IPS-20b (cell line): ENCODE measurements at regions not wholly inside any gene's neighbourhood (a gene's known extent, or its start where the extent isn't known, plus 50 kb on each side); places are given as distances from the start of the nearest gene placed in this dataset.

Experiments used
- H3K27ac ChIP-seq: one replicate; pipeline ENCODE4 v1.5.1; 2013; ENCODE audit warnings: low read length
- H3K27me3 ChIP-seq: 2 replicates; pipeline ENCODE4 v1.6.1; 2013; ENCODE audit warnings: mild to moderate bottlenecking, low read length, inconsistent platforms; ENCODE audit not compliant: insufficient read depth
- H3K36me3 ChIP-seq: 2 replicates; pipeline ENCODE4 v1.6.1; 2013; ENCODE audit warnings: low read depth, mild to moderate bottlenecking, inconsistent platforms, low read length, moderate library complexity; ENCODE audit not compliant: insufficient read depth
- H3K4me1 ChIP-seq: 2 replicates; pipeline ENCODE4 v1.6.1; 2013; ENCODE audit warnings: mild to moderate bottlenecking, control low read depth, inconsistent platforms, low read length, moderate library complexity; ENCODE audit not compliant: insufficient read depth
- H3K4me3 ChIP-seq: 2 replicates; pipeline ENCODE4 v1.5.1; 2013; ENCODE audit warnings: mild to moderate bottlenecking, low read length, inconsistent platforms
- H3K9ac ChIP-seq: 2 replicates; pipeline ENCODE4 v1.6.1; 2013; ENCODE audit warnings: low read depth, mild to moderate bottlenecking, inconsistent platforms, low read length, moderate library complexity
- H3K9me3 ChIP-seq: 2 replicates; pipeline ENCODE4 v1.6.1; 2013; ENCODE audit warnings: mild to moderate bottlenecking, low read depth, low read length, inconsistent platforms; ENCODE audit not compliant: insufficient read depth

DNA sequence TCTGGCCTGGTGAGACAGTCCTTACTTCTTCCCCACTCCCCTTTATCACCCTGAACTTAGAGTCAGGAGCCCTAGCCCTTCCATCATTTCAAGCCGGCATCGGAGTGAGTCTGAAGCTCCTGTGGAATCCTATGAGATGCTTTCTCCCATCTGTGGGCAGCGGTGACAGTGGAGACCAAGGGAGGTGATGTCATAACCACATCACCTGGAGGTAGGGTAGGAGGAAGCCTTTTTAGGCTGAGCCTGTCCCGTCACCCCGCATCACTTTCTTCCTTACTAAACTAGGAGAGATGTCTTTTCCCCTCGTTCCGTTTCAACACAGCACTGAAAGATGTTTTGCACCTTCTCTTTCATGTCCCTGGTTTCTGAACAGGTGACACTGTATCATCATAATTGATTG, 124.1 kb upstream of the WWC1 start:
- Histone ChIP-seq H3K27me3 (no peaks in the 10 kb centered on the region), H3K36me3 (no peaks in the 10 kb centered on the region), H3K27ac (no peak overlapping the region), H3K9ac (no peak overlapping the region), H3K4me1 (peaks cover 19% of the 10 kb centered on the region; the same call in 1 of the 2 replicates), H3K9me3 (no peaks in the 10 kb centered on the region), H3K4me3 (no peak overlapping the region)

DNA sequence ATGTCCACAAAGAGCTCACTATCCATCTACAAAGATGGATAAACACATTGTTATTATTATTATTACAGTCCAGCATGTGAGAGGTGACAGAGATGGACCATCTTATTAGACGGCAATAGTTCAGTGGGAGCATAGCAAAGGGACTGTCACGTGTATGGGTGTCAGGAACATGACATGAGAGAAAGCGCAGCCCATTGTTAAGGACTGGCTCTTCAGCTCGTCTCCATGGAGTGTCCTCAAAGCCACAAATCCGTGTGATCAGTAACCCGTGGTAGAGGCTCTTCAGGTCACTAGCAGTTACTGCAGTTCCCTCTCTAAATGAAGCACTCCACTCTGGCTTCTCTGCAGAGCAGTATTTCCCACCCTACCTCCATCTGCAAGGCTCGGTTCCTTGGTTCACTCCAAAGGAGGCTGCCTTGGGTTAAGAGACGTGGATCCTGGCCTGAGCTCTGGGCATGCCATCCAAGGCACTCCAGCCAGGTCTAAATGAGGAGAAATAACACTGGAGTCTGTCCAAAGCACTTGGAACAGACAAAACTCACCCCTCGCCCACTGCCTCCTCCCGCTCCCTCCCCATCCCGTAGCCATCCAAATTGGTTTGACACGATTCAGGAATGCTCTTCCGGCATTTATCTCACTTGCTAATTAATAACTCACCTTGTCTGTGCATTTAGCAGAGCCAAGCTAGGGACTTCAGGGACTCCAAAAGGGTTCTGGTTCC, 122.3 kb upstream of the WWC1 start:
- H3K36me3 ChIP-seq, result no peaks in the 10 kb centered on the region
- H3K9ac ChIP-seq, result no peak overlapping the region
- H3K4me3 ChIP-seq, result no peak overlapping the region
- no peaks in the 10 kb centered on the region for H3K9me3 ChIP-seq
- H3K27me3 ChIP-seq, result no peaks in the 10 kb centered on the region
- H3K27ac ChIP-seq, result no peak overlapping the region
- H3K4me1 ChIP-seq, result peaks cover 15% of the 10 kb centered on the region; the same call in 1 of the 2 replicates

DNA sequence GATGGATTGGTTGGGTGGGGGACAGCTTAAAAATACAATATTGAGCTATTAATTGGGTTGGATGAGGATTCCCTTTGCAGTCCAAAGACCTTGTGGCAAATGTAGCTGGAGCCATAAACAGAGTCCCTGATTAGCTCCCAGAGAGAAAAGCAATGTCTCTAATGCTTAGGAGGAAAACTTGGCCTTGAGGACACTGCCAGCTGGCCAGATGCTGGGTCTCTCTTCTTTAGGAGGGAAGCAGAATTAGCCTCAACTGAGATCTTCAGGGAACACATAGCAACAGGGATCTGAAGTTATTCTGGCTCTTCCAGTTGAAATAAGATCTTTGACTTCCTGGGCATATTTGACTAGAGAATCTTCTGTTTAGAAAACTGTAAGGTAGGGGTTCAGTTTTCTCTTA, 121.7 kb upstream of the WWC1 start:
- Histone ChIP-seq H3K9ac (no peak overlapping the region), H3K4me1 (peaks cover 10% of the 10 kb centered on the region; the same call in 1 of the 2 replicates), H3K27me3 (no peaks in the 10 kb centered on the region), H3K4me3 (no peak overlapping the region), H3K9me3 (no peaks in the 10 kb centered on the region), H3K36me3 (no peaks in the 10 kb centered on the region), H3K27ac (no peak overlapping the region)

DNA sequence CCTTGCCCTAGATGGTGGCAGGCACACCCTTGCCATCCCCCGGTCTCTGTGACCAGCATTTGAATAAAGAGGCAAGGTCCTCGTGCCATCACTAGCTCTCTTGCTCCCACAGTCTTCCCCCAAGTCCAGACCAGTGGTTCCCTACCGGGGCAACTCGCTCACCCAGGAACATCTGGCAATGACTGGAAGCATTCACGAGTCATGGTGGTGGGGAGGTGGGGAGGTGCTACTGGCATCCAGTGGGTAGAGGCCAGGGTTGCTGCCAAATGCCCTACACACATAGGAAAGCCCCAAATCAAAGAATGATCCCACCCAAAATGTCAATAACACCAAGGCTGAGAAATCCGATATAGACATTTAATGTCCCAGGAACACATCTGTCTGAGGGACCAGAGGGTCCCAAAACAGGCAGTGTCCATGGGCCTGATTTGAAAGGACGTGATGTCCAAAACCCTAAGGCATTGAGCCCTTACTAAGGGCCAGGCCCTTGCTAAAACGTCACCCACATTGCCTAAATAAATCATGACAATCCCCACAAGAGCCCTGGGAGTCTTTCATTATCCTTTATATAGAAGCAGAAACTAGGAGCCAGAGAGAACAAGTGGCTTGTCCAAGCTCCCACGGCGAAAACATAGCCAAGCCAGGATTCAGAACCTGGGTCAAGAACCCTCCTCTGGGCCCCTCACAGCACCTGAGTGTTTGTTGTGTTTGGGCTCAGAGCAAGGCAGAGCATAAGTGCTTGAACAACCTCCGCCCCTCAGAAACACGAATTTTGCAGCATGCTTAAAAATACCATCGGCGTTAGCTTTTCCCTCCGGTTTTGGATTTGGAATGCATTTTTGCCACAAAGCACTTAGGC, 119.3 kb upstream of the WWC1 start:
- H3K27me3 ChIP-seq, result no peaks in the 10 kb centered on the region
- H3K9me3 ChIP-seq, result no peaks in the 10 kb centered on the region
- no peak overlapping the region for H3K4me3 ChIP-seq
- H3K9ac ChIP-seq, result no peak overlapping the region
- no peak overlapping the region for H3K27ac ChIP-seq
- H3K36me3 ChIP-seq, result no peaks in the 10 kb centered on the region
- H3K4me1 ChIP-seq, result no peaks in the 10 kb centered on the region

DNA sequence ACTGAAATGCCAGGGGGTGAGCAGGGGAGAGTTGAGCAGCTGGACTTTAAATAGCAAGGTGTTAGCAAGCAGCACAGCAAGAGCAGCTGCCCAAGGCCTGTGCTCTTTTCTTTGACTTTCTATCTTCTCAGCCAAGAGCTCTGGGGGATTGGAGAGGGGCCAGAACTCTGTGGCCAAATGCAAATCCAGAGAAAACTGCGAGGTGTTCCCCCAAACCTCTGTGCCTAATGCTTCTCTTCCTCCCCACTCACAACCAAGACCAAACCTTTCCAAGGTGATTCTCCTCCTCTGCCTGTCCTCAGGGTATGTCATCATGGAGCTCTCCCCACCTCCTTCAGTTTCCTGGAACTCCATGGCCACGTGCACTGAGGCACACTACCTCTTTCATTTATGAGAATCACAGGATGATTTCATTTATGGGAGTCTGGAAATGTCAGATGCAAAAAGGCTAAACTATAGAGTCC, 118.7 kb upstream of the WWC1 start:
- Histone ChIP-seq H3K4me3 (no peak overlapping the region), H3K27me3 (no peaks in the 10 kb centered on the region), H3K9me3 (no peaks in the 10 kb centered on the region), H3K9ac (no peak overlapping the region), H3K36me3 (no peaks in the 10 kb centered on the region), H3K27ac (no peak overlapping the region), H3K4me1 (no peaks in the 10 kb centered on the region; the same call in 1 of the 2 replicates)

DNA sequence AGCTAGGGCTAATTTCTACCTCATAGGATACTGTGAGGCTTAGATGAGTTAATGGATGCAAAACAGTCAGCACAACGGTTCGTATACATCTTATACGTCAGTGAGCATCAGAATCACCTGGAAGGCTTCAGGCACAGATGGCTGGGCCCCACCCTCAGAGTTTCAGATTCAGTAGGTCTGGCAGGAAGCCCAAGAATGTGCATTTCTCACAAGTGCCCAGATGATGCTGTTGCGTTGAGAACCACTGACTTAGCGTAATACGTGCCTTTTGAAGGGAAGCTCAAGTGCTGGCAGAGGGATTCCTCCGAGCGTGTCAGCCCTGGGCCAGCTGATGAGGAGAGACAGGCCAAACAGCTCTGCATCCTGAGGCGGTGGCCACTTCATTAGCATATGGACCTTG, 117.1 kb upstream of the WWC1 start:
- Histone ChIP-seq H3K4me1 (no peaks in the 10 kb centered on the region; the same call in 1 of the 2 replicates), H3K9ac (no peak overlapping the region), H3K36me3 (no peaks in the 10 kb centered on the region), H3K4me3 (no peak overlapping the region), H3K27ac (no peak overlapping the region), H3K9me3 (no peaks in the 10 kb centered on the region), H3K27me3 (no peaks in the 10 kb centered on the region)

DNA sequence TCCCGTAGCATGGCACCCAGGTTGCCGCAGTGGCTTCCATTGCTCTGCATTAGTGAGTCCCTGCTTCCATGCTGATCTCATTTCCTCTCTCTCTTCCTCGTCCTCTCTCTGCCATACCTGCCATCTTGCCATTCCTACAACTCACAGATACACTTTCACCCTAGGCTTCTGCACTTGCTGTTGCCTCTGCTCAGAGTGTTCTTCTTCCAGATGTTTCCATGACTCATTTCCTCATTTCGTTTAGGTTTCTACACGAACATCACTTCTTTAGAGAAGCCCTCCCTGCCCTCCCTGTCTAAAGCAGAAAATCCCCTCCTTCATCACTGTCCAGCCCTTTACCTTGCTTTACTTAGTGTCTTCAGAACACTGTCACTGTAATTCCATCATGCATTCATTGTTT, 115.2 kb upstream of the WWC1 start:
- no peaks in the 10 kb centered on the region for H3K27me3 ChIP-seq
- no peaks in the 10 kb centered on the region for H3K9me3 ChIP-seq
- no peak overlapping the region for H3K4me3 ChIP-seq
- no peak overlapping the region for H3K9ac ChIP-seq
- H3K36me3 ChIP-seq, result no peaks in the 10 kb centered on the region
- H3K27ac ChIP-seq, result no peak overlapping the region
- no peaks in the 10 kb centered on the region; the same call in 1 of the 2 replicates for H3K4me1 ChIP-seq

DNA sequence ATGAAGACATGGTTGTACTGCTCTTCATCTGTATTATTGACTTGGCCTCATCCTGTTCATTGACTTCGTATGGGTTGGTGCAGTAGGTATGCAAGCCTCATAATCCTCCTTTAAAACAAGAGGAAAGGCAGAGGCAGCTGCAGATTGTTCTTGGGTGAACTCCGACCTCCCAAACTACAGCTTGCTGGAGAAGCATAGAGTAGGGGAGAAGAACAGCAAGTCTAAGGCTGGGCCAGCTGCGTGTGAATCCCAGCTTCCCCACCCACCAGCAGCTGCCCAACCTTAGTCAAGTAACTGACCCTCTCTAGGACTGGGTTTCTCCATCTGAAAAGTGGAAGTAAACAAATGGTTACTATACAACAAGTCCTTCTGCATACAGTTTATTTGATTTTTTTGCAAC, 114.5 kb upstream of the WWC1 start:
- no peak overlapping the region for H3K4me3 ChIP-seq
- no peaks in the 10 kb centered on the region for H3K27me3 ChIP-seq
- no peaks in the 10 kb centered on the region; the same call in 1 of the 2 replicates for H3K4me1 ChIP-seq
- no peaks in the 10 kb centered on the region for H3K9me3 ChIP-seq
- no peaks in the 10 kb centered on the region for H3K36me3 ChIP-seq
- H3K9ac ChIP-seq, result no peak overlapping the region
- H3K27ac ChIP-seq, result no peak overlapping the region

DNA sequence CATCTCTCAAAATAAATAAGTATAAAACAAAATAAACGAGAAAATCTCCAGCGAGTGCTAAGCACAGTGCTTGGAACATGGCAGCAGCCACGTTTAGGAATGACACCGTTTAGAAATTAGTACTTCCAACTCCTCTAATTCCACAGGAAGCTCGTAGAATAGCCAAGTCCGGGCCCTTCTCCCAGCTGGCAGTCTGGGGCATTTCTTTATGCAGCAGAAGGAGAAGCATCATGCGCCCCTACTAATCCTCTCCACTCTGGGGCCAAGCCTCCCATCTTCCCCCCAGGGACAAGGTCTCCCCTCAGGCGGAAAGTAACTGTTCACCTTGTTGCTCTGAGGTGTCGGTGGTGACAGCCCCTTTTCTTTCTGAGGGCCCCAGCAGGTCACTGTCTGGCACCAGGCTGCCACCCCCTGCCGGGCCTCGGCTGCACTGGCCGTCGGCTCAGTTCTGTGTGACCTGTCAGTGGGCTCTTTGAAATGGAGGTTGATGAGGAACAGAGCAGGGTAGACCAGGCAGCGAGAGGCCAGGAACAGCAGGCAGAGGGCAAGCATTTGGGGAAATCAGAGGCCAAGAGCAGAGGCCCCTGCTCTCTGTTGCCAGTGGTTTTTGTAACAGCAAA, 113.5 kb upstream of the WWC1 start:
- H3K27me3 ChIP-seq, result no peaks in the 10 kb centered on the region
- H3K9me3 ChIP-seq, result no peaks in the 10 kb centered on the region
- no peaks in the 10 kb centered on the region; the same call in 1 of the 2 replicates for H3K4me1 ChIP-seq
- H3K27ac ChIP-seq, result no peak overlapping the region
- no peaks in the 10 kb centered on the region for H3K36me3 ChIP-seq
- no peak overlapping the region for H3K4me3 ChIP-seq
- H3K9ac ChIP-seq, result no peak overlapping the region

DNA sequence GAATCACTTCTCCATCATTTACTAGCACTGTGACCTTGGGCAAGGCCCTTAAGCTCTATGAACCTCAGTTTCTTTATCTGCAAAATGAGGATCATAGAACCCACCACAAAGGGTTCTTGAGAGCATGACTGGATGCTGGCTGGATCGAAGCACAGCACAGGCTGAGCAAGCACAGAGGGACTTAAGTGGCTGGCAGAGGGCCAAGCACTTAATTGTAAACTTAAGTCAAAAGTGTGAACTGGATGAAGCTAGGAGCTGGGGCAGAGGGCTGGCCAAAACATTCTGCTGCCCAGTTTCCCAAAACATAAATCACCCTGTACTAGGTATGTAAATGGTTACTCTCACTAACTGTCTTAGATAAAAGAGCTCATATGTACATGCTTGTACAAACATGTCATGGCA, 112.3 kb upstream of the WWC1 start:
- Histone ChIP-seq H3K9me3 (no peaks in the 10 kb centered on the region), H3K4me1 (no peaks in the 10 kb centered on the region; the same call in 1 of the 2 replicates), H3K36me3 (no peaks in the 10 kb centered on the region), H3K27ac (no peak overlapping the region), H3K27me3 (no peaks in the 10 kb centered on the region), H3K9ac (no peak overlapping the region), H3K4me3 (no peak overlapping the region)

DNA sequence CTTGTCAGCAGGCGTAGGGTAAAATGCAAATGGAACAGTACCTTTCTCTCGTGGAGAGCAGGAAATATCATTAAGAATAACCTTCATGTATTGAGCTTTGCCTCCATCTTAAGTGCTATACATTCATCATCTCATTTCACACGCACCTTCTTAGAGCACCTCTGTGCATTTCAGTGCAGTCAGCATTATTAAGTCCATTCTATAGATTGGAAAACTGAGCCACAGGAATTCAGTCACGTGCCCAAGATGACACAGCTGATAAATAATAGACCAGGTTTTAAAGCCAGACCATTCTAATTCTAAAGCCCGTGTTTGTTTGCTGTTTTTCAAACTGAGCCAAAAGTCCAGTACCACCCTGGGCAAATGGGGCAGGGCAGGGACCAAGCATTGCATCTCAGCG, 109.2 kb upstream of the WWC1 start:
- no peaks in the 10 kb centered on the region for H3K27me3 ChIP-seq
- no peak overlapping the region for H3K9ac ChIP-seq
- H3K36me3 ChIP-seq, result no peaks in the 10 kb centered on the region
- no peak overlapping the region for H3K4me3 ChIP-seq
- H3K27ac ChIP-seq, result no peak overlapping the region
- peaks cover 3% of the 10 kb centered on the region; the same call in 1 of the 2 replicates for H3K4me1 ChIP-seq
- no peaks in the 10 kb centered on the region for H3K9me3 ChIP-seq
